SU-DHL-6 (cell line): ENCODE measurements at regions not wholly inside any gene's neighbourhood (a gene's known extent, or its start where the extent isn't known, plus 50 kb on each side); places are given as distances from the start of the nearest gene placed in this dataset.

Experiments
- H2AFZ ChIP-seq: fragments of 200-600 bp; sonication (generic); 2 replicates; pipeline ENCODE4 v1.6.1; 2014; ENCODE audit warnings: low read depth, mild to moderate bottlenecking, moderate library complexity, mixed read lengths, antibody characterized with exemption, low read length; ENCODE audit not compliant: severe bottlenecking
- H3F3A ChIP-seq: fragments of 200-600 bp; shearing (Covaris generic); 2 replicates; pipeline ENCODE4 v1.6.0; 2016; ENCODE audit warnings: antibody characterized with exemption, mild to moderate bottlenecking; ENCODE audit not compliant: insufficient read depth
- H3K27ac ChIP-seq: fragments of 200-600 bp; sonication (generic); 2 replicates; pipeline ENCODE4 v1.5.1; 2016; ENCODE audit warnings: low read depth, mild to moderate bottlenecking, low read length, moderate library complexity, mixed read lengths
- H3K27me3 ChIP-seq: fragments of 200-600 bp; sonication (generic), shearing (Covaris generic); 2 replicates; pipeline ENCODE4 v1.6.0; 2014; ENCODE audit warnings: mild to moderate bottlenecking, low read length
- H3K36me3 ChIP-seq: fragments of 200-600 bp; sonication (generic); 2 replicates; pipeline ENCODE4 v1.6.1; 2014; ENCODE audit warnings: mild to moderate bottlenecking, low read length, mixed read lengths
- H3K4me2 ChIP-seq: fragments of 300-600, 200-600 bp; shearing (Covaris generic), sonication (generic); 2 replicates; pipeline ENCODE4 v1.6.0; 2014; ENCODE audit warnings: low read length, low read depth, mild to moderate bottlenecking; ENCODE audit not compliant: poor library complexity, severe bottlenecking
- H3K4me3 ChIP-seq: fragments of 200-600 bp; sonication (generic); 2 replicates; pipeline ENCODE4 v1.5.1; 2014; ENCODE audit warnings: antibody characterized with exemption, low read length, mild to moderate bottlenecking, mixed read lengths; ENCODE audit not compliant: insufficient read depth, poor library complexity, severe bottlenecking
- H3K79me2 ChIP-seq: fragments of 200-600 bp; sonication (generic); 2 replicates; pipeline ENCODE4 v1.6.1; 2014; ENCODE audit warnings: mild to moderate bottlenecking, low read length, moderate library complexity; ENCODE audit not compliant: insufficient read depth
- H3K9ac ChIP-seq: fragments of 200-600 bp; sonication (generic); 2 replicates; pipeline ENCODE4 v1.7.0; 2014; ENCODE audit warnings: mild to moderate bottlenecking, low read length
- H3K9me2 ChIP-seq: fragments of 200-600 bp; sonication (generic); replicated peaks from 2 replicates; pipeline ENCODE4 v1.6.1; 2014; ENCODE audit warnings: low read length; ENCODE audit not compliant: insufficient read depth
- H3K9me3 ChIP-seq: fragments of 200-600 bp; sonication (generic); 2 replicates; pipeline ENCODE4 v1.6.1; 2014; ENCODE audit warnings: low read length, mixed read lengths; ENCODE audit not compliant: insufficient read depth
- H4K20me1 ChIP-seq: fragments of 200-600 bp; sonication (generic); 2 replicates; pipeline ENCODE4 v1.6.1; 2014; ENCODE audit warnings: low read depth, mild to moderate bottlenecking, antibody characterized with exemption, low read length, moderate library complexity, mixed read lengths
- CTCF ChIP-seq: fragments of 200-600 bp; sonication (generic); IDR thresholded peaks from one replicate; pipeline ENCODE4 v1.5.1; 2017; ENCODE audit warnings: antibody characterized with exemption, mild to moderate bottlenecking, low read length, moderate library complexity; ENCODE audit not compliant: insufficient read depth, poor library complexity, severe bottlenecking
- EZH2phosphoT487 ChIP-seq: fragments of 200-600 bp; sonication (generic), shearing (Covaris generic); conservative IDR thresholded peaks from 2 replicates; pipeline ENCODE4 v1.6.1; 2018; ENCODE audit warnings: mild to moderate bottlenecking, antibody characterized with exemption, low read length, moderate library complexity, mixed read lengths

- Histone ChIP-seq H3K79me2 (no peaks in the 10 kb centered on the region), H3K9me2 (no peaks in the 10 kb centered on the region), H3K4me2 (no peak overlapping the region), H2AFZ (no peak overlapping the region), H3F3A (no peaks in the 10 kb centered on the region), H3K4me3 (no peak overlapping the region), H3K36me3 (no peaks in the 10 kb centered on the region), H3K27ac (no peak overlapping the region), H3K9ac (no peak overlapping the region), H4K20me1 (no peaks in the 10 kb centered on the region), H3K27me3 (no peaks in the 10 kb centered on the region), H3K9me3 (no peaks in the 10 kb centered on the region)
- no peak for TF ChIP-seq CTCF
- TF ChIP-seq EZH2phosphoT487: no peak
Observed at GRCh38 chr12:19971361-19972280, 396.7 kb upstream of the PDE3A start.

GRCh38 chr12:19972325-19973288 lies 395.7 kb upstream of the PDE3A start:
- TF ChIP-seq EZH2phosphoT487: no peak
- no peak for TF ChIP-seq CTCF
- no peaks in the 10 kb centered on the region for H3F3A ChIP-seq
- H3K27me3 ChIP-seq: no peaks in the 10 kb centered on the region
- no peak overlapping the region for H2AFZ ChIP-seq
- H3K9me2 ChIP-seq: no peaks in the 10 kb centered on the region
- no peak overlapping the region for H3K4me3 ChIP-seq
- H3K79me2 ChIP-seq: no peaks in the 10 kb centered on the region
- no peak overlapping the region for H3K4me2 ChIP-seq
- H4K20me1 ChIP-seq: no peaks in the 10 kb centered on the region
- H3K9ac ChIP-seq: no peak overlapping the region
- no peak overlapping the region for H3K27ac ChIP-seq
- H3K9me3 ChIP-seq: no peaks in the 10 kb centered on the region
- H3K36me3 ChIP-seq: no peaks in the 10 kb centered on the region

- Histone ChIP-seq H4K20me1 (no peaks in the 10 kb centered on the region), H3K9me3 (no peaks in the 10 kb centered on the region), H3K27ac (no peak overlapping the region), H3K4me3 (no peak overlapping the region), H3K9ac (no peak overlapping the region), H2AFZ (no peak overlapping the region), H3F3A (no peaks in the 10 kb centered on the region), H3K79me2 (no peaks in the 10 kb centered on the region), H3K9me2 (no peaks in the 10 kb centered on the region), H3K36me3 (no peaks in the 10 kb centered on the region), H3K27me3 (no peaks in the 10 kb centered on the region), H3K4me2 (no peak overlapping the region)
- TF ChIP-seq CTCF (no peak), EZH2phosphoT487 (no peak)
Observed at GRCh38 chr12:19978193-19978592, 390.1 kb upstream of the PDE3A start.
